CD4-positive, alpha-beta T cell treated with Interleukin-1 beta for 1 hour (primary cell): ENCODE measurements at regions not wholly inside any gene's neighbourhood (a gene's known extent, or its start where the extent isn't known, plus 50 kb on each side); places are given as distances from the start of the nearest gene placed in this dataset.
"Not testable (repeated sequence)": the region's sequence is repeated elsewhere in the genome, so short reads cannot be mapped to it uniquely, and the experiment has no call there.

Experiments used
- DNase-seq, 2 donors: peaks; one replicate each; pipeline ENCODE4 v3.0.0-alpha.2; 2020 to 2022

DNA sequence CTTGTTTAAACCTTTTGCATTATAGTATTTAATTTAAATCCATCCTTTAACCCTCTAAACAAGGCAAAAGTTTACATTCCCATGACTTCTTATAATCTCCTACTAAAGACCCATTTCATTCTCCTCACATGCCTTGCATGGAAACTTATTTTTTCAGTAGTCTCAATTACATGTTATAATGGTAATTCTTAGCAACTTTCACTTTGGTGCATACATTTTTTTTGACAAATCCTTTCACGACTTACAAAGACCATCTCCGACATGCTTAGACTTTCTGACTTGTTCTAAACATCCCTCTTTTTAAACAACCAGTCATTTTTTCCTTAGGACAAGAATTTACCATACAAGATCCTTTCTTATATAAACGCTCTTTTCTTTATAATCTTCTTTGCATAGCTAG, 615.4 kb upstream of the GBE1 start:
- no peak for DNase-seq

DNA sequence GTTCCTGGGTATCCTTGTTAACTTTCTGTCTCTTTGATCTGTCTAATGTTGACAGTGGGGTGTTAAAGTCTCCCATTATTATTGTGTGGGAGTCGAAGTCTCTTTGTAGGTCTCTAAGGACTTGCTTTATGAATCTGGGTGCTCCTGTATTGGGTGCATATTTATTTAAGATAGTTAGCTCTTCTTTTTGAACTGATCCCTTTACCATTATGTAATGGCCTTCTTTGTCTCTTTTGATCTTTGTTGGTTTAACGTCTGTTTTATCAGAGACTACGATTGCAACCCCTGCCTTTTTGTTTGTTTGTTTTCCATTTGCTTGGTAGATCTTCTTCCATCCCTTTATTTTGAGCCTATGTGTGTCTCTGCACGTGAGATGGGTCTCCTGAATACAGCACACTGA, 612.4 kb upstream of the GBE1 start:
- DNase-seq: not testable (repeated sequence)

DNA sequence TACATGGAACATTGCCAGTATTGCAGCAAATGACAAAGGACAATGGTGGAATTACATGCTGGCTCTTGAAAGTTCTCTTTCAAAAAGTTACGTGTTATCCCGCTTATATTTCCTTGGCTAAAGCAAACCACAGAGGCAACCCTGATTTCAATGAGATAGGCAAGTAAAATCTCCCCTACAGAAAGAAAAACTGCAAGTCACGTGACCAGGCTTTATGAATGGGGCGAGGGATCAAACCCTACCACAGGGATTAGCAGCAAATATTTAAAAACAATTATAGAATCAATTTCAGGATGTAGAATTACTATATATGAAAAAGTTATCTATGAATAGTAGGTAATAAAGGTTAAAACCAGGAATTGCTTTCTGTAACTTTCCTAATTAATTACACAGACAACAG, 603.4 kb upstream of the GBE1 start:
- DNase-seq: no peak

DNA sequence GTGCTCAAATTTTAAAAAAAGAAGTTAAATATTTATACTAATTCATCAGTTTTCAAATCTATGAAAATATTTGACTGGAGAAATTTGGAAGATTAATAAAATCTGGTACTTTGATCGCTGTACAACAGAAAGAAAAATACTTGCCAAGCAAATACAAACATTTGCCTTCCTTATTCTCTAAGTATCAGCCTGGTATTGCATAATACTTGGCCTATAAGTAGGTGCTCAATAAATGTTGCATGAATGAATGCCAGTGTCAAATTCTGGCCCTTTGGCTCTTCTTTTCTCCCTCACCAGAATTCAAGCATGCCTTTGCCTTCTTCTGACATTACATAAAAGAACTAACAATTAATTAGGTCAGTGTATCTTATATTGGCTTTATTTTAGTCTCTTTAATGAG, 601.7 kb upstream of the GBE1 start:
- DNase-seq: no peak

DNA sequence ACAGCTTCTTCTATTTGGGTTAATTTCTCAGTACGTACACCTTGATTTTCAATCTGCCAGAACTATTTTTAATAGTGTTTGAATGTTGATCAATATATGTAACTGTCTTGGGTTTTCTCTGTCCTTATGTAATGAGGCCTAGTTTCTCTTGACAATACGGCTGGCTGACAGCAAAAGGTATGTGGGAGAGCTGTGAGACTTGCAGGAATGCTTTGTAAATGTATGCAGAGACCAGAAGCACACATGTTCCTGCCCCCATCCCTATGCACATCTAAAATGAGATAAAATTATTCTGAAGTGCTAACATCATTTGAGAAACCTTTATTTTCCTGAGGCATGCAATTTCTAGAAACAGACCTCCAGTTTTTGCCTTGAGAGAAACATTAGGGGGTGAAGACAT, 593.8 kb upstream of the GBE1 start:
- DNase-seq: no peak

DNA sequence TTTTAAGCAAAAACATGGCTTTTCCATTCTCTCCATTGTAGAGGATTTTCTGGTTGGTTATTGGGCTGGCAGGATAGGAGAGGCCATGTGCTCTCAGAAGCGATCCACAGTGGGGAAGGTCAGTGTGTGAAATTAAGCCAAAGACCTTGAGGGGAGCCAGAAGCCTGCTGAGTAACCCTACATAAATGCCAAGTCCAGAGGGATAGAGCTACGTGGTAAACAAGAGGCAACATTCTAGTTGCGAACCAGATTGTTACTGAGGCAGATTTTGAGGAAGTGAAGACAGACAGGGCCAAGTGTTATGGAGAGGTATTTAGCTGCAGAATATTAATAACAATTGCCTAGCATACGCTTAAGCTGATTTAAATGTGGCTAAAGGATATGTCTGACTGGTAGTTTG, 592.8 kb upstream of the GBE1 start:
- DNase-seq: no peak

DNA sequence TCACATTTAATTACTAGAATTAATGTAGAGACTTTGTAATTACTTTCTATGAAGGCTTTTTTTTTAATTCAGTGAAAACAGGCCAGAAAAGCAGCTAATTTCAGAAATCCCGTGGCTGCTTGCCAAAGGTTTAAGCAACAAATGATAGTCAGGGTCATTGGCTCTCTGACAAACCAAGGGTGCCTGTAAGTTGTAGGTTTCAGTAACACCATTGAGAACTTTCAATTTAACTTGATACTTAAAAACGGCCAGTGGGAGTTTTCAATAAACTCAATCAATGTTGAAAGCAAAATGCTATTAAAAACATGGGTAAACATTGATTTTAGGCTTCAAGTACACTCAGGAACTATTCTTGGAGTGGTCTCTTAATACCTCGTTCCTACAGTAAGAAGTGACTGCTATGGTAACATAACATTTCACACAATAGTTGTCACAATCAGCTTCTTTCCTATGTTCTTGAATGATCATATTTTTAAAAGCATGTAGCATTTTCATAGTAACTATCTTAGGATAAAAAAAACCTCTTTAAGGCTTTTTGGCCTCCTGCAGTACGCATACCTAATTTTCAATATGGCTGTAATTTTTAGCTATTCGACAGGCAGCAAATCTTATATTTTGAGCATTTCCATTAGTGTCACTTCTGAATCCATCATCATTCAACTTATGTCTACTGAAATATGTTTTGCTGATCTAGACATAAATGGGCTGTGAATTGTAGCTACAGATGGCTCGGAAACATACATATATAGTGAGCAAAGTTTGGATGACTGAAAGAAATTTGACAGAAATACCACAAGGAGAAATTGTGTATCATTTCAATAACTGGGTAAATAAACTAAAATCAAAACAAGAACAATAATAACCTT, 592.1 kb upstream of the GBE1 start:
- DNase-seq: no peak

DNA sequence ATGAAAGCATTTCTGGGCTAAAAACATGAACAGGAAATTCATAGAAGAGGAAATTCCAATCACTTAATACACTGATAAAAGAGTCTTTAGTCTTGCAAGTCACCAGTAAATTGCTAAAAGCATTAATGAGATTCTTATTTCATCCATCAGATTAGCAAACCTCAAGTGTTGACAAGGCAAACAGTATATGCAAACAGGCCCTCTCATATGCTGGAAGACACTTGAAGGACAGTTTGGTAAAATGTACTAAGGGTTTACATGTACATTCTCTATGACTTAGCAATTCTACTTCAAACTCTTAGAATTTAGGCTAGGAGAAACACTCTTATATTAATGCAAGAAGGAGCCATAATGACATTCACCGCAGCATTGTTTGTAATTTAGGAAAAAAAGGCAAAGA, 586.1 kb upstream of the GBE1 start:
- DNase-seq: no peak

DNA sequence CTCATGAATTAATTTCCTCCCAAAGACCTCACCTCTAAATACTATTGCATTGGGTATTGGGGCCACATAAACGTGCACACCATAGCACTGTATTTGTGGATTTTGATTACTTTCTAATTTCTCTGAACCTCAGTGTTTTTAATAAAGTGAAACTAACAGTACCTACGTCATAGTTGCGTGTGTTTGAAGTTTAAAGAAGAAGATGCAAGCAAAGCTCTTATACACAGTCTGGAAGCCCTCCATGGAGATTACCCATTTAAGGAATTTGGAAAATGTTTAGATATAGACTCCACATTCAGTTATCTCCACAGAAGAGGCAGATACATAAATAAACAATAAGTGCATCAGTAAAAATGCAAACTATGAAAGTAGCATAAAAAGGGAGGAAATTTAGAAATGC, 581.1 kb upstream of the GBE1 start:
- no peak for DNase-seq

DNA sequence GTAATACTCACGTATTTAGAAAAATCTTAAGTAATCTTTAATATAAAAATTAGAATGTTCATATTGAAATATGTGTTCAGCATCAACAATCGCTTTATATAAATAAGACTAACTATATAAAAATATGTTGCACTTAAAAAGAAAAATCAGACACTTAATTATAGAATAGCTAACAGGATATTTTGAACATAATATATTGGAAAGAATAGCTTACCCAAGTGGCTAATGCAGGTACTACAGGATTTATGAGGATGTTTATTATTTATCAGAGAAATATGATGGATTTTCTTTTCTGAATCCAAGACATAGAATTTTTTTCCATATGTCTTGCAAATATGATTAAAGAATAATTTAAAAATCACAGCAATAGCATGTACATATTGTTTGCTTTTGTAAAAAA, 567.9 kb upstream of the GBE1 start:
- DNase-seq: no peak

DNA sequence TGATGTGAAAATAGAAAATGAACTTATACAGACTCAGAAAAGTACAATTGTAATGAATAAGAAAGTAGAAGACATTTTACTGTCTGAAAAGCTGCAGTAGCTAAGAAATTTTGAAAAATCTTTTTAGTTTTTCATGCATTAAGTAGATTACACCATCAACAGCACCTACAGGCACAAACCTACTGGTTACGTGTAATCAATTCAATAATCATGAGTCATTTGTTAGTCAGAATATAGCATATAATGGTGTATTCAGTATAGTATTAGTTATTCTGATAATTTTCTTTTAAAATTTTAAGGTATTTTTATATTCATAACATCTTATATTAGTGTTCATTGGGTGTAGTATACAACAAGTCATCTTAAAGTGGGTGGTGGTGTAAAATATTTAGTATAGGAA, 550.5 kb upstream of the GBE1 start:
- no peak for DNase-seq

DNA sequence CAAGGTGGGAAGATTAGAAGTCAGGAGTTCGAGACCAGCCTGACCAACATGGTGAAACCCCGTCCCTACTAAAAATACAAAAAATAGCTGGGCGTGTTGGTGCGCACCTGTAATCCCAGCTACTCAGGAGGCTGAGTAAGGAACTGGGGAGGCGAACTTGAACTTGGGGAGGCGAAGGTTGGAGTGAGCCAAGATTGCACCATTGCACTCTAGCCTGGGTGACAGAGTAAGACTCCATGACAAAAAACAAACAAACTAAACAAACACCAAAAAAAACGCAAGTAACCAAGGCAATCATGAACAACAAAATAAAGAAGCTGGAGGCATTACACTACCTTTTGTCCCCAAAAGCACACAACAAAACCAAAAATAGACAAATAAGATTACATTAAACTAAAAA, 547.3 kb upstream of the GBE1 start:
- DNase-seq: no peak

DNA sequence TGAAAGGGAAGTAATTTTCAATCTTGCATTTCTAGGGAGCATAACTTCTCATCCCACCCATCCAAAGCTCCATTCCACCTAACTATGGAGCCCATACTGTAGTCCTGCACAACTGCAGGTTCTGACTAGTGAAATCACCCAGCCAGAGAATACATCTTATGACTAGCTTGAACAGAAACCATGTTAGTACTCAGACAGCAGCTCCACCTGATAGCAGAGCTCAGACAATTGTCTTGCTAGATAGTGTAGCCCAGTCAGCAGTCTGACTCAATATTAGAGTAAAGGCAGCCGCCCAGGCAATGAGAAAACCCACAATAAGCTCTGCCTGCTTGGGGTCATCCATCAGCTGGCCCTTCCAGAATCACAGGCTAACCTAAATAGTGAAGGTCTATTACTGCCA, 544.7 kb upstream of the GBE1 start:
- no peak for DNase-seq

DNA sequence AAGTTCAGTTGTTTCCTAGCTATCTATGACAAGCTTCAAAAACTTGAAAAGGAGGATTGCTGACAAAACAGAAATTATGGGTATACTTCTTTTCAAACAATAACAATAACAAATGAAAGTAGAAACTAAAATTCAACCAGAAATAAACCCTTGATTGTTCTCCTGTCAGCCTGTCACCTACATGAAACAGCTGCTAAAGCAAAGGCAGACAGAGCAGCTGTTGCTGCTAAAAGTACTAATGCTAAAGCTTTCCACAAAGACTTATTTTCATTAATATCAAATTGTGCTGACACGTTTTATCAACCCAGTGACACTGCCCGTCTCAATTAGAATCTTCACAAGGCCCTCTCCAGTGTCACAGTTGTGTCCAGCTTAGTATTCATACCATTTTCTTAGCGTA, 533.2 kb upstream of the GBE1 start:
- no peak for DNase-seq

DNA sequence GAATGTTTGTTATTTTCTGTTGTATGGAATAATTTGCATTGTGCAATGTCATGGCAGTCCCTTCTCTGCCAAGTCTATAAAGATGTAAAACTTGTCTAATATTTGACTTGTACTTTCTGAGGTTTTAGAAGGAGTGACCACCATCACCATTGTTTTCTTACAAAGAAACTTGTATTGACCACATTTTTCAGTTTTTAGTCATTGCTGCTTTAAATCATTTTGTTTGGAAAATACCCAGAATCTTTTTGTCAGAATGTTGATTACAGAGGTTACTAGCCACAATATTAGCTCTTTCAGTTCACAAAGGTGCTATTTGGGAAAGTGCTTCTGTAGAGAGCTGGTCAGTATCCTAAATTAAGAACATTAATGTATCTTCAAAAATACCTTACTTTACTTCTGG, 532.4 kb upstream of the GBE1 start:
- no peak for DNase-seq

DNA sequence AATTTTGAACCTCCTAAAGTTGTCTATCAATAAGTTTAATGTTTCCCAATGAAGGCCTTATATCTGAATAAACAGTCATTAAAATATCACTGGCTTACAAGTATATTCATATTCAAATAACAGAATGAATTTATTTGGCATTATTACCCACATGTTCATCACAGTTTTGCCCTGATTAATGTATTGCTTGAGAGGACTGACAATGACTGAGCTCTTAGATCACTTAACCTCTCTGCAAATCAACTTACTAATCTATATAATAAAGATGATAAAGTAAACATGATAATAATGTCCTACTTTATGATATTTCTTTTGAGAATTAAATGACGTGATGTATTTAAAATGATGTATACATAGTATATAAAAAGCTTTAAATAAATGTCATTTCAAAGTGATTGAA, 532.0 kb upstream of the GBE1 start:
- DNase-seq: no peak

DNA sequence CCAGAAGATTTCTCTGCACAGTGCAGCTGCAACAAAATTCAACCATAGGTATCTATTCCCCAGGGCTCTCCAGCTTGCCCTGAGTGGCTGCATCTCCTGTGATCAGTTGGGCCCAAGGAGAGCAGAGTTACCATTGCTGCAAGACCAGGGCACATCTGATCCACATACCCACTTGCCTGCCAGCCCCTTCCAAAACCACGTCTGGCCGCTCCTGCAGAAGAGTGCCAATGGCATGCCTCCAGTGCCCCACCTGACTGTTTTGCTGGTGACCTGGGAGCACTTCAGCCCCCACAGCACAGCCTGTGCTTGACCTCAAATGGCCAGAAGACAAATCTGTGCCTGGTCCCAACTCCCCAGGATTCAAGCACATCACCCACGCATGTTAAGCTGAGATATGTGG, 526.1 kb upstream of the GBE1 start:
- DNase-seq: no peak

DNA sequence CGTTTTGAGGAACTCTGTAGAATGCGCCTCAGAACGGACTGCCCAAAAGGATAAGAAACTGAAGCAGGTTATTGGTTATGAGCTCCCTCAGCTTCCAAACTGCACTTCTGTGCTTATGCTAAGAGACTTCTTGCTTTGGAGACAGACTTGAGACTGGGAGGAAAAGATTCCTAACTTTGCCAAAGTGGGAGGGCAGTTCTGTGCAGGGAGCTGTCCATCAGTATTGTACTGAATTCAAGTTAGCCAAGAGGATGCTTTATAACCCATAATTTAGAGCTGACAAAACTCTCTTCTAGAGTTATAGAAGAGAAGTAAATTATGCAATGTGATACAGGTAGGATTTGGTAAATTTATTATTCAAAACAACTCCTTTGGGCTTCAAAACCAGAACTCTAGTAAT, 519.8 kb upstream of the GBE1 start:
- no peak for DNase-seq

DNA sequence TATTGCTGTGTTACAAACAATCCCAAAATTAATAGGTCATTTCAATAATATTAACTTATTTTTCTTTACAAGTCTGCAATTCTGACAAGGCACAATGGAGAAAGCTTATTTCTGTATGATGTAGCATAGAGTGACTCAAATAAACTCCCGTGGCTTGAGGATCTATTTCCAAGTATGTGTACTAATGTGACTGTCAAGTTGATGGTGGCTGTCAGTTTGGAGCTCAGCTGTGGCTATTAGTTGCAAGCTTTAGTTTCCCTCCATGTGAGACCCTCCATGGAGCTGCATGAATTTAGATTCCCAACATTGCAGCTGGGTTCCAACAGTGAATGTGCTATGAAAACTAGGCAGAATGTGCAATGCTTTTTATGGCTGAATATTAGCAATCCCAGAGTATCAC, 515.5 kb upstream of the GBE1 start:
- DNase-seq: no peak

DNA sequence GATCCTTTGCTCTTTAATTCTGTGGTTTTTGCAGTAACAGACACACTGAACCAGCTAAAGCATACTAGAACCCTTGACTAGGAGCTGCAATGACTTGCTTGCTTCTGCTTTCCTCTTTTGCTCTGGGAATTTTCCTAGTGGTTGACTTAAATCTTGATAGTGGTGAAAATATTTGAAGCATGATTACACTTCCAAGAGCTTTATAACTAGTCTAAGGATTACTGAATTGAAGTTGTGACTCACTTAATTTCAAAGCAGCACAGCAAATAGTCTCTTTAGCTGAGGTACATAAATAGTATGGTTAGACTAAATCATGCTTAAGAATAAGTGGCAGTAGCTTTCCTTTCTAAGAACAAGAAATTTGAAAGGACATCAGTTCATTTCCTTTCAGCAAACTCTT, 513.5 kb upstream of the GBE1 start:
- DNase-seq: no peak

DNA sequence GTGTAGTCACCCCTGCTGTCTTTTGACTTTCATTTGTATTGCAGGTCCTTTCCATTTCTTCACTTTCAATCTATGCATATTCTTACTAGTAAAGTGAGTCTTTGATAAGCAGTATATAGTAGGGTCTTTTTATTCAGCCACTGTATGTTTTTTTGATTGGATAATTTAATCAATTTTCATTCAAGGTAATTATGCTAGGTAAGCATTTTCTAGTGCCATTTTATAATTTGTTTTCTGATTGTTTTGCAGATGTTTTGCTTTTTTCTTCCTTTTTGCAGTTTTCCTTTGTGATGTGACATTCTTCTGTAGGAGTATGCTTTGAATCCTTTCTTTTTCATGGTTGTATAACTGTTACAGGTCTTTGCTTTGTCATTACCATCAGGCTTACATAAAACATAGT, 504.3 kb upstream of the GBE1 start:
- DNase-seq: no peak

DNA sequence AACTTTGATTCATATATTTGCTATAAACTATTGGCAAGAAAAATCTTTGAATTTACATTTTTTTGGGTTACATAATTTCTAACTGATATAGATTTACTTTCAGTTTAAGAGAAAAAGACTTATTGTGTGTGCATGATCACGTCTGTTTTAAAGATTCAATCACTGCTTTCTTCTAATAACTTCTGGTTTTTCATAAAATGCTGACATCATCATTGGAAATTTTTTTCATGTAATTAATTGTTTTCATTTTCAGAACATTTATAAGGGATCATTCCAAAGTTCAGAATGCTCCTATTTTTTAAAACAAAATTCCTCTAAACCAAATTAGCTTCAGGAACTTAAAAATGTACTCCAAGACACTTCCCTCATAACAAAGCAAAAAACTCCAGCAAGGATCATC, 500.7 kb upstream of the GBE1 start:
- DNase-seq: no peak

DNA sequence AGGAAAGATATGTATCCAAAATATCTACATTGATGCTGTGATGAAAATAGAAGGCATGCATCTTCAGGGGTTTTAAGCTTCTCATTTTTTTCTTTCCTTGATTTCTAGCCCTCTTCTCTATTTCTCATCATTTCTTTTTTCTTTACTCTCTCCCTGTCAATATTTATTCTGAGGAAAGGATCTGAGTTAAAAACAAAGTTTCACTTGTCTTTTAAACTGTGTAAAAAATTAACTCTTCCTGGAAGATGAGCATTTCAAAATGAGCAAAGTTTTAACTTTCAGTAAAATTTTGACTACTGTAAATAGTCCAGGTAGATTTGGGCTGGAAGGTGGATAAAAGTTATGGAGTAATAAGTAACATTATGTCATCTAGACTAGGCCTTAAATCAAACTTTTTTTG, 500.2 kb upstream of the GBE1 start:
- no peak for DNase-seq

DNA sequence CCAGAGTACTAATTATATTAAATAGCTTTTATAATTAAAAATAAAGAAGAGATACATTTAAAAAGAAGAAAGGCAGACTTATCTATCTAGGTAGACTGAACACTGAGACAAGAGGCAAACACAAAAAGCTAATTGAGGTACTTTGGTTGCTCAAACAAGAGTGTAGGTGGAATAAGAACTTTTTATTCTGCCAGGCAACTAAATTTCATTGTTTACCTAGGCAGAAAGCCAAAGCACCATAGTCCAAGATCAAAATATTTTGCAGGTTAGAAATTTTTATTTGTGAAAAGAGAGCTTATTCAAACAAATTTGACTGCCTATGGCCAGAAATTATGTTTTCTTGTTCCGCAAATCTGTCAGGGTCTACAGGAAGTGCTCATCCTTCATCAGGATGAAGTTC, 499.6 kb upstream of the GBE1 start:
- no peak for DNase-seq

DNA sequence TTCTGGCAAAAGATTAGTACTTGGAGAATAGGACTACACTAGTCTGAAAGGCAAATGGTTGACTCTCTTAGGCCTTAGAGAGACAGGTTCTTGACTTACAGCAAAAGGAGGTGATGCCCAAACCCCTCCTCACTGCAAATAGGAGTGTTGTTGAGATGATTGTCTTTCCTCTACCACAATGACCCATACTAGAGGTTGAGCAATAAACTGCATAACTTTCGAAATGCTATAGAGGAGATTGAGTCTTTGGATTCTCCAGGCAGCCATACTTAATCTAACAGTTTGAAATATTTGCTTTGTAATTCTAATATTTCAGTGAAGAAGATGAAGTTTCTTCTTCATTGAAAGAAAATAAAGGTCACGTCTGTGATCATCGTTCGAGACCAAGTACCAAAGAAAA, 498.5 kb upstream of the GBE1 start:
- DNase-seq: no peak

DNA sequence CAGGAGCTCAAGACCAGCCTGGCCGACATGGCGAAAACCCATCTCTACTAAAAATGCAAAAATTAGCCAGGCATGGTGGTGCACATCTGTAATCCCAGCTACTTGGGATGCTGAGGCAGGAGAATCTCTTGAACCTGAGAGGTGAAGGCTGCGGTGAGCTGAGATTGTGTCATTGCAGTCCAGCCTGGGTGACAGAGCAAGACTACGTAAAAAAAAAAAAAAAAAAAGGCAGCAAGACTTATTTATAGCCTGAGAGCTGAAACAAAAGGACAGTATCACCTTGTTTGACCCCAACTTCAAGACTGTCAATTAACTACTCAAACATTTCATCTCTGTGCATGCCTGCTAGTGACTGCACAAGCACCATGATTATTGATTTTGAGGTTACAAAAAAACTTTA, 478.9 kb upstream of the GBE1 start:
- no peak for DNase-seq
